GM18858 (cell line): ENCODE measurements at regions not wholly inside any gene's neighbourhood (a gene's known extent, or its start where the extent isn't known, plus 50 kb on each side); places are given as distances from the start of the nearest gene placed in this dataset.

Source experiments
- ATAC-seq: cut with Tn5 transposase; IDR thresholded peaks from one replicate; pipeline ENCODE4 v1.9.1; 2021; ENCODE audit not compliant: unreplicated experiment

DNA sequence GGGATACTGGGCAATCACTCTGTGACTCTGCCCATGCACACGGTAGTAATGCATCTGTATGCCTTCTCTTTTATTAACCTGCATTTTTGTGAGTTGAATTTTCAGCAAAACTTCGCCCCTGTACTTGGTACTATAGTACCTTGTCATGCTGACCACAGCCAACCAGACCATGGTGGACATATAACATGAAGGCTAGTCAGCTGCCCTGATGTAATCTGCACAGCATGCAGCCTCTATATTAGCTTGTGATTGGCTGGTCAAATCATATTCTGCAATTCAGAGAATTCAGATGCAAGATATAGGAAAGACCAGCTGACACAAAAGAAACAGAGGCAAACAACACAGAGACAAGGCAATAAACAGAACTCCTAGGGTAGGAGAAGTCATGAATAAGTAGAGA is 200.9 kb upstream of the JARID2 start:
- no peak for ATAC-seq

DNA sequence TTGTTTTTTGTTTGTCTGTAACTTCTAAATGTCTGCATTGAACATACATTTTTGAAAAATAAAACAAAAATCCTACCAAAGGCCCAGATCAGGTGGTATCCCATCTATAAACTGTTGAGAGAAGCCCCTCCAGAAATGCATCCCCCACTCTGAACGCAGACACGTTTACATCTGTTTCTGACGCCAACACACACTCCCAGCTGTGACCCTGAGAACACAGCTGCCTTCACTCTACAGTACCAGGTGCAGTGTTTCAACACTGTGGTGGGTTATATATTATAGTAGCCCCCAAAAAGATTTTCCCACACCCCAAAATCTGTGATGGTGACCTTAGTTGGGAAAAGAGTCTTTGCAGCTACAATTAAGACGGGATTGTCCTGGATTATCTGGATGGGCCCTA is 199.1 kb upstream of the JARID2 start:
- no peak for ATAC-seq

- ATAC-seq = no peak
Observed at GRCh38 chr6:15048367-15048766, 197.5 kb upstream of the JARID2 start.

DNA sequence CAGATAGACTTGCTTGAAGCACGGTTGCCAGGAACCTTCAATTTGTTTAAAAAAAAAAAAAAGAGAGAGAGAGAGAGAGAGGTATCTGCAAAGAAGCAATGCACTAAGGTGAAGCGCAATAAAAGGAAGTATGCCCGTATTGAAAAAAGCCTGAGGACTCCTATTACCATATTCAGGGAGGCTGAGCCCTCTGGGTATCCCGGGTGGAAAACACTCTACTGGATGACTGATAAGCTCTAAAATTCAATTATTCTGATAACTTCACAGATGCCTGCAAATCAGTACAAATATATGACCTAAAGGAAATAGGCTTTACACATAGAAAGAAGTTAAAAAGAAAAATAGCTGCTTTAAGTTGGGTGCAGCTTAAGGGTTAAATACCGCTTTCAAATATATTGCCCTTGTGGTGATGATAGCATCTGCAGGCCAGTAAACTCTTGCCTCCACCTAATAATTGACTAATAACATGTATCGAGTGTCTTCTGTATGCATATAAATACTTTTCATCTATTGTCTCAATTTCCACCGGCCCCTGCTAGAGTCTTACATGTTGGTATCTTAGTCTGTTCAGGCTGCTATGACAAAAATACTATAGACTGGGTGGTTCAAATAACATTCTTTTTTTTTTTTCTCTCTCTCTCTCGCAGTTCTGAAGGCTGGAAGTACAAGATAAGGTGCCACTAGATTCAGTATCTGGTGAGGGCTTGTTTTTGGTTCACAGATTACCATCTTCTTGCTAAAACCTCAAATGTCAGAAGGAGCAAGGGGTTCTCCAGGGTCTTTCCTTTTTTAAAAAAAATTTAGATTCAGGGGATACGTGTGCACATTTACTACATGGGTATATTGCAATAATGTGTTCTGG is 187.4 kb upstream of the JARID2 start:
- no peak for ATAC-seq

- ATAC-seq = no peak
Observed at GRCh38 chr6:15061180-15061641, 184.7 kb upstream of the JARID2 start.

DNA sequence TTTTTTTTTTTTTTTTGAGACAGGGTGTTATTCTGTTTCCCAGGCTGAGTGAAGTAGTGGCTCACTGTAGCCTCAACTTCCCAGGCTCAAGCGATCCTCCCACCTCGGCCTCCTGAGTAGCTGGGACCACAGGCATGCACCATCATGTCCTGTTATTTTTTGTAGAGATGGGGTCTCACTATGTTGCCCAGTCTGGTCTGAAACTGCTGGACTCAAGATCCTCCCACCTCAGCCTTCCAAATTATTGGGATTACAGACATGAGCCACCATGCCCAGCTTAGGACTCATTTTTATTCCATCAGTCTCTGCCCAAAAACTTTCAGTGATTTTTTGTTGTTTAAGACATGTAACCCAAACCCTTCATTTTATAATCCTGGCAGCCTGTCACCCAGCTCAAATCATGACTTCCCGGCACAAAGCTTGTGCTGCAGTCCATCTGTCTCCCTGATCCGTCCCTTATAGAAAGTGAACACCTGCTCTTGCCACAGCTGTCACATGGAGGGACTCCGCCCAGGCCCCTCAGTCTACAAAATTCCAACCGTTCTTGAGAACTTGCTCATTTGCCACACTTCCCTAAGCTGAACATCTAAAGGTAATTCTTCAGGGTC is 183.9 kb upstream of the JARID2 start:
- ATAC-seq = no peak

GRCh38 chr6:15062516-15063252 is 183.2 kb upstream of the JARID2 start:
- ATAC-seq = no peak

DNA sequence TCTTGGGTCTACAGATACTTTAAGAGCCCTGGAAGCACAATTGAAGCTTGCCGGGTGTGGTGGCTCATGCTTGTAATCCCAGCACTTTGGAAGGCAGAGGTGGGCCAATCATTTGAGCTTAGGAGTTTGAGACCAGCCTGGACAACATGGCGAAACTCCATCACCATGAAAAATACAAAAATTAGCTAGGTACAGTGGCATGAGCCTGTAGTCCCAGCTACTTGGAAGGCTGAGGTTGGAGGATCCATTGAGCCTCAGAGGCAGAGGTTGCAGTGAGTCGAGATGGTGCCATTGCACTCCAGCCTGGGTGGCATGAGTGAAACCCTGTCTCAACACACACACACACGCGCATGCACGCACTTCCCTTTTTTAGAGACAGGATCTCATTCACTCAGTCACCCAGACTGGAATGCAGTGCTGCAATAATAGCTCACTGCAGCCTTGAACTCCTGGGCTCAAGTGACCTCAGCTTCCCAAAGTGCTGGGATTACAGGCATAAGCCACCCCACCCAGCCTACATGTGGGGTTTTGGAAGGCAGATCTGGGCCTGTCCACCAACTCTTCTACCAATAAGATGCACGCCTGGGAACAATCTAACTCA is 182.5 kb upstream of the JARID2 start:
- no peak for ATAC-seq

GRCh38 chr6:15065261-15065989 is 180.4 kb upstream of the JARID2 start:
- ATAC-seq = no peak

DNA sequence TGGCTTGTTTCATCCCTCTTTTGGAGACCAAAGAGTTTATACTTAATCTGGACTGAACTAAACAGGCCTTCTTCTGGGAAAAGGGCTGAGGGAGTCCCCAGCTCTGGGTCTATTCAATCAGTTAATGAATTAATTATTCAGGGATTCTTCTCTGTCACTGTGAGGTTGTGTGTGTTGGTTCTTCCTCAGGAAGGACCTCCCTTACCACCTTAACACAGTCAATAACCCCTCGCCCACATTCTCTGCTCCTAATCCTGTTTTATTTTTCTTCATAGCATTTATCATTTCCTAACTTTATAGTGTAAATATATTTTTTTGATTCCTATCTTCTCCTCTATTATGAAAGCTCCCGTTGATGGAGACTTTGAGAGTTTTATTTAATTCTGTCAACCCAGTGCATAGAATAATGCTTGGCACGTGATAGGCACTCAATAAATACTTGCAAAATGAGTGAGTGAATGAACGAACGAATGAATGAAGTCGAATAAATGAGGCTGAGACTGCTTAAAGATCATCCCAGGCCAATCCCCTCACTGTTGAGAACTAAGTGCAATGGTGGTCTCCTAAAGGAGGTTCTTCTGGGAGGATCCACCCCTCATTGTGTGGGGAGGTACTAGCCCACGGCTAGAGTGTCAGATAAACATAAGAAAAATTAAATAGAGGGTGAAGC is 179.6 kb upstream of the JARID2 start:
- ATAC-seq = no peak

GRCh38 chr6:15073344-15073789 is 172.5 kb upstream of the JARID2 start:
- ATAC-seq = peak; percentile 46

GRCh38 chr6:15073883-15074465 is 171.9 kb upstream of the JARID2 start:
- ATAC-seq = no peak

GRCh38 chr6:15074806-15075205 is 171.1 kb upstream of the JARID2 start:
- ATAC-seq = no peak

GRCh38 chr6:15076565-15076964 is 169.3 kb upstream of the JARID2 start:
- ATAC-seq = no peak

GRCh38 chr6:15077006-15077405 is 168.9 kb upstream of the JARID2 start:
- ATAC-seq = no peak

- no peak for ATAC-seq
Observed at GRCh38 chr6:15077961-15078360, 167.9 kb upstream of the JARID2 start.

- no peak for ATAC-seq
Observed at GRCh38 chr6:15079288-15079817, 166.5 kb upstream of the JARID2 start.

- no peak for ATAC-seq
Observed at GRCh38 chr6:15080895-15081294, 165.0 kb upstream of the JARID2 start.

- ATAC-seq = no peak
Observed at GRCh38 chr6:15081447-15081846, 164.4 kb upstream of the JARID2 start.
